Erythroblast (primary cell): ENCODE measurements at regions not wholly inside any gene's neighbourhood (a gene's known extent, or its start where the extent isn't known, plus 50 kb on each side); places are given as distances from the start of the nearest gene placed in this dataset.
"Not testable (repeated sequence)": the region's sequence is repeated elsewhere in the genome, so short reads cannot be mapped to it uniquely, and the experiment has no call there.

Source experiments
- DNase-seq, 2 experiments: peaks; one replicate each; lab custom pipeline; 2025; lab: John Stamatoyannopoulos, UW
- GATA1 ChIP-seq: IDR thresholded peaks from 2 replicates; pipeline ENCODE4 v1.6.1; 2011; ENCODE audit warnings: low read depth, mild to moderate bottlenecking, control low read depth, low read length, moderate library complexity
- POLR2A ChIP-seq: IDR thresholded peaks from 2 replicates; pipeline ENCODE4 v1.6.1; 2011; ENCODE audit warnings: mild to moderate bottlenecking, low read length

- no peak for DNase-seq
- TF ChIP-seq GATA1, result no peak
Measured at GRCh38 chr2:37576831-37577230, 94.6 kb downstream of the CDC42EP3 start.

GRCh38 chr2:37579192-37579713 lies 92.2 kb downstream of the CDC42EP3 start:
- DNase-seq, result no peak
- TF ChIP-seq POLR2A (no peak), GATA1 (no peak)

GRCh38 chr2:37579949-37580348 lies 91.5 kb downstream of the CDC42EP3 start:
- DNase-seq, result not testable (repeated sequence)

- TF ChIP-seq POLR2A (no peak), GATA1 (no peak)
- DNase-seq, result no peak
Measured at GRCh38 chr2:37581433-37581832, 90.0 kb downstream of the CDC42EP3 start.

- TF ChIP-seq POLR2A, result no peak
- TF ChIP-seq GATA1, result no peak
- no peak for DNase-seq
Measured at GRCh38 chr2:37582481-37583220, 88.8 kb downstream of the CDC42EP3 start.

- DNase-seq, result no peak
Measured at GRCh38 chr2:37583402-37583801, 88.0 kb downstream of the CDC42EP3 start.

GRCh38 chr2:37583867-37584266 lies 87.6 kb downstream of the CDC42EP3 start:
- TF ChIP-seq GATA1 (no peak), POLR2A (no peak)
- DNase-seq, result no peak

More at GRCh38 chr2:37583402-37583801, 88.0 kb downstream of the CDC42EP3 start:
- TF ChIP-seq GATA1, result no peak

GRCh38 chr2:37585295-37585908 lies 86.0 kb downstream of the CDC42EP3 start:
- DNase-seq, result no peak
- TF ChIP-seq POLR2A (no peak), GATA1 (no peak)

GRCh38 chr2:37585982-37586621 lies 85.3 kb downstream of the CDC42EP3 start:
- TF ChIP-seq GATA1, result no peak
- no peak for TF ChIP-seq POLR2A
- no peak for DNase-seq

GRCh38 chr2:37586663-37587317 lies 84.7 kb downstream of the CDC42EP3 start:
- no peak for DNase-seq

GRCh38 chr2:37587817-37588216 lies 83.6 kb downstream of the CDC42EP3 start:
- TF ChIP-seq POLR2A (no peak), GATA1 (no peak)
- no peak for DNase-seq

More at GRCh38 chr2:37586663-37587317, 84.7 kb downstream of the CDC42EP3 start:
- TF ChIP-seq GATA1, result no peak
- no peak for TF ChIP-seq POLR2A

GRCh38 chr2:37588316-37588777 lies 83.1 kb downstream of the CDC42EP3 start:
- TF ChIP-seq GATA1 (no peak), POLR2A (no peak)

GRCh38 chr2:37589298-37589697 lies 82.1 kb downstream of the CDC42EP3 start:
- TF ChIP-seq GATA1 (no peak), POLR2A (no peak)
- no peak for DNase-seq

More at GRCh38 chr2:37588316-37588777, 83.1 kb downstream of the CDC42EP3 start:
- DNase-seq, result no peak
